ENCODE measurements at regions not wholly inside any gene's neighbourhood (a gene's known extent, or its start where the extent isn't known, plus 50 kb on each side); places are given as distances from the start of the nearest gene placed in this dataset.
A peak's percentile ranks its signal among the peaks of the same experiment; 100 is the strongest.

DNA sequence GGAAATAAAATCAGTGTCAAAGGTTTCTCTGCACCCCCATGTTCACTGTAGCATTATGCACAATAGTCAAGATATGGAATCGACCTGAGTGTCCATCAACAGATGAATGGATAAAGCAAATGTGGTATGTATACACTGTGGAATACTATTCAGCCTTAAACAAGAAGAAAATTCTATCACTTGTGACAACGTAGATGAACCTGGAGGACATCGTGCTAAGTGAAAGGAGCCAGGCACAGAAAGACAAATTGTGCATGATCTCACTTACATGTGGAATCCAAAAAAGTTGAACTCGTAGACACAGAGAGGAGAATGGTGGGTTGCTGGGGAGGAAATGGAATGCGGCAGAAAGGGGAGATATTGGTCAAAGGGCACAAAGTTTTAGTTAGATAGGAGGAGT lies 136.3 kb upstream of the ESR1 start:
- Histone ChIP-seq H3K27me3 (ENCODE audit: control insufficient read depth, insufficient read depth, low read length) (no peaks in the 10 kb centered on the region), H3K4me3 (ENCODE audit: low read length) (no peak overlapping the region), H3K4me1 (ENCODE audit: control insufficient read depth, insufficient read depth, low read length) (no peaks in the 10 kb centered on the region), H3K36me3 (ENCODE audit: control insufficient read depth, insufficient read depth, low read length) (no peaks in the 10 kb centered on the region), H3K9ac (ENCODE audit: low read length) (no peak overlapping the region), H3K27ac (ENCODE audit: low read depth, low read length) (no peak overlapping the region)

DNA sequence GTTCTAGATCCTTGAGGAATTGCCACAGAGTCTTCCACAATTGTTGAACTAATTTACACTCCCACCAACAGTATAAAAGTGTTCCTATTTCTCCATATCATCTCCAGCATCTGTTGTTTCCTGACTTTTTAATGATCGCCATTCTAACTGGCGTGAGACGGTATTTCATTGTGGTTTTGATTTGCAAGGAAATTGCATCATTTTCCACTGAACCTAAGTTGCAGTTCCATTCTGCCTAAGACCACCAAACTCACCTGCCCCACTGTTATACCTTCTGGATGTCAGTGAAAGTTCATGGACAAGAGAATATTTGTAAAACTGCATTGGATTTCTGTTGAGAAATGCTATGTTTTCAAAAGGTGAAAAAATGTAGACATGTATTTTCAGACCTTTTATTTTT lies 132.9 kb upstream of the ESR1 start:
- Histone ChIP-seq H3K9ac (ENCODE audit: low read length) (no peak overlapping the region), H3K27ac (ENCODE audit: low read depth, low read length) (no peak overlapping the region), H3K27me3 (ENCODE audit: control insufficient read depth, insufficient read depth, low read length) (no peaks in the 10 kb centered on the region), H3K36me3 (ENCODE audit: control insufficient read depth, insufficient read depth, low read length) (no peaks in the 10 kb centered on the region), H3K4me3 (ENCODE audit: low read length) (no peak overlapping the region), H3K4me1 (ENCODE audit: control insufficient read depth, insufficient read depth, low read length) (no peaks in the 10 kb centered on the region)

DNA sequence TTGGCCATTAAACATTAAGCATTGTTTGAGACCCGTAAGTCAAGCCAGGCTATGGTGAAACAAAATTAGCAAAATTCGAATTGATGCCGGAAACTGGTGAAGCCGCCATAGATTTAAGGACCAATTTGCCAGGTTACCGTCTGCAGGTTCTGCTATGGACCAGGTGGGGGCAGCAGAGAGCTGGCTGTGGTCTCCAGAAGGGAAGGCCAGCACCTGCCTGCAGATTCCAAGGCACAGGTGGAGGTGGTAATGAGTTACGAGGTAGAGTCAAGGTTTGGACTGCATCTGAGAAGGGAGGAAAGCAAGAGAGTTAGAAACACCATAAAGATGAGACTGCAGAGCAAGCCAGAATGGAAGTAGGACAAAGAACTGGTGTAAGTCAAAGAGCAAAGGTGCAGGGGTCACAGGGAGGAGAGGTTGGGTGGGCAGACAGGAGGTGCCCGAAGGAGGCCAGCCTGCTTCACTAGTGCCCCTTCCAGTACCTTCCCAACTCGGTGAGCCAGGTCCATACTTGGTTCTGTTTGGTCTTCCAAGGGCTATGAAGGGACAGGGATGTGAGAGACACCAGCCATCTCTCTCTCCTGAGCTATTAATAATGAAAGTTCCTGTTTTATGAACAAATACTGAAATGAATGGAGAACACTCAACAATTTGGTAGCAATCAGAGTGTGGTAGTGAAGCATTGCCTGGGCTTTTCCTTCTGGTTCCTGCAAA lies 131.6 kb upstream of the ESR1 start:
- Histone ChIP-seq H3K4me3 (ENCODE audit: low read length) (no peak overlapping the region), H3K9ac (ENCODE audit: low read length) (no peak overlapping the region), H3K27ac (ENCODE audit: low read depth, low read length) (no peak overlapping the region), H3K4me1 (ENCODE audit: control insufficient read depth, insufficient read depth, low read length) (no peaks in the 10 kb centered on the region), H3K36me3 (ENCODE audit: control insufficient read depth, insufficient read depth, low read length) (no peaks in the 10 kb centered on the region), H3K27me3 (ENCODE audit: control insufficient read depth, insufficient read depth, low read length) (no peaks in the 10 kb centered on the region)

DNA sequence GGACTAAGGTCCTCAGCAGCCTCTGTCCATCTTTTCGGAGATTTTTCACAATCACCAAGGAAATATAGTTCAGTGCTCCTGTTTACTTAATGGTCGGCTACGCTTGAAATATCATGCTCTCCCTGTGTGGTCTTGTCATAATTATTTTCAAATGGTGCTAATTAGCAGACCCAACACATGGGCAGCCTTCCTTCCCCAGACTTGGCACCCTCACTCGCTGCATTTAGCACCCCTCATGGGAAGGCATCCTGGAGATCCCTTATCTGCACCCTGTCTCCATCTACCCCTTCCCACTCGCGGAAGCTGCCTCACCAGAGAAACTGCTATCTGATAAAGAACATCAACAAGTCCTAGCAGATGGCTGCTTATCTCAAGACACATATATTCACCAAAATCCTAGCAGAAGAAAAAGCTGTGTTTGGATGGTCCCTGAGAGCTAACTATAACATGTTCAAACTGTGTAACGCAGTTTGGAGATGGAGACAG lies 131.0 kb upstream of the ESR1 start:
- H3K9ac ChIP-seq (ENCODE audit: low read length): no peak overlapping the region
- H3K36me3 ChIP-seq (ENCODE audit: control insufficient read depth, insufficient read depth, low read length): no peaks in the 10 kb centered on the region
- H3K4me3 ChIP-seq (ENCODE audit: low read length): no peak overlapping the region
- no peaks in the 10 kb centered on the region for H3K4me1 ChIP-seq (ENCODE audit: control insufficient read depth, insufficient read depth, low read length)
- no peak overlapping the region for H3K27ac ChIP-seq (ENCODE audit: low read depth, low read length)
- no peaks in the 10 kb centered on the region for H3K27me3 ChIP-seq (ENCODE audit: control insufficient read depth, insufficient read depth, low read length)

DNA sequence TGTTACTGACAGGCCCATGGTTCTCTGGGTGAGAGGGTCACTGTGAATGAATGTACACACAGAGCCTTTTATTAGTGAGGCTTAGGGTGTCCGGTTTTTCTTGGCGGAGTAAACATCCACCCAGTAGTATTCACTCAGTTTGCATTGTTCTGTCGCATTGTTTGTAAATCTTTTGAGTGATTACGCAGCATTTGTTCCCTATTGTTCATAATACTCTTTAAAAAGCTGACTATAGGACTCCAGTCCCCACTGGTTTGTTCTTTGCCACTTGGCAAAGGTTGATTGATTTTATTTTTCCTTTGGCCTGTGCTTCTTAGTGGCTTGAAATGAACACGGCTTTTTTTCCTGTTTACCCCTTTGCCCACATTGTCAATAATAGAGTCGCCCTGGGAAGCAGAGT lies 130.1 kb upstream of the ESR1 start:
- Histone ChIP-seq H3K4me3 (ENCODE audit: low read length) (no peak overlapping the region), H3K27ac (ENCODE audit: low read depth, low read length) (no peak overlapping the region), H3K36me3 (ENCODE audit: control insufficient read depth, insufficient read depth, low read length) (no peaks in the 10 kb centered on the region), H3K9ac (ENCODE audit: low read length) (no peak overlapping the region), H3K4me1 (ENCODE audit: control insufficient read depth, insufficient read depth, low read length) (no peaks in the 10 kb centered on the region), H3K27me3 (ENCODE audit: control insufficient read depth, insufficient read depth, low read length) (no peaks in the 10 kb centered on the region)

DNA sequence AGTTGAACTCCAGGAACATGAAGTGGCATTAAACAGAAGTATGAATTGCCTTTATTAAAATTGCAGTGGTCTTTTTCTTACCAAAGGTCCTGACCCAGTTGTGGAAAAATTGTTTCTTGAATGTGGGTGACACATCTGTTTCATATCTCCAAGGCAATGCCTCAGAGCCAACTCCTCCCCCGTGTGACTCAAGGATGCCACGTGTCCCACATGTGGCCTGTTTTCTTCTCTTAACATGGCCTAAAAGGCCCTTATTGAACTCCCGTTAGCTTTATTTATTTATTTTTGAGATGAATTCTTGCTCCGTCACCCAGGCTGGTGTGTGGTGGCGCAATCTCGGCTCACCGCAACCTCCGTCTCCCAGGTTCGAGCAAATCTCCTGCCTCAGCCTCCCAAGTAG lies 128.4 kb upstream of the ESR1 start:
- Histone ChIP-seq H3K4me3 (ENCODE audit: low read length) (no peak overlapping the region), H3K4me1 (ENCODE audit: control insufficient read depth, insufficient read depth, low read length) (no peaks in the 10 kb centered on the region), H3K27ac (ENCODE audit: low read depth, low read length) (no peak overlapping the region), H3K27me3 (ENCODE audit: control insufficient read depth, insufficient read depth, low read length) (no peaks in the 10 kb centered on the region), H3K9ac (ENCODE audit: low read length) (no peak overlapping the region), H3K36me3 (ENCODE audit: control insufficient read depth, insufficient read depth, low read length) (no peaks in the 10 kb centered on the region)

DNA sequence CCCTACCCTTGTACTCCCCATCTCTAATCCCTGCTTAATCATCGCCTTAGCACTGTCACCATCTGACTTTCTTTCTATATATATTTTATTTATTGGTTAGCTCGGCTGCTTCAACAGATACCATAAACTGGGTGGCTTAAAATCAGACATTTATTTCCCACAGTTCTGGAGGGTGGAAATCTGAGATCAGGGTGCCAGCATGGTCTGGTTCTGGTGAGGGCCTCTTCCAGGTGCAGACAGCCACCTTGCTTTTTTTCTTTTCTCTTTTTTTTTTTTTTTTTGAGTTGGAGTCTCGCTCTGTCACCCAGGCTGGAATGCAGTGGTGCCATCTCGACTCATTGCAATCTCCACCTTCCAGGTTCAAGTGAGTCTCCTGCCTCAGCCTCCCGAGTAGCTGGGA lies 127.5 kb upstream of the ESR1 start:
- no peak overlapping the region for H3K9ac ChIP-seq (ENCODE audit: low read length)
- no peaks in the 10 kb centered on the region for H3K4me1 ChIP-seq (ENCODE audit: control insufficient read depth, insufficient read depth, low read length)
- no peaks in the 10 kb centered on the region for H3K36me3 ChIP-seq (ENCODE audit: control insufficient read depth, insufficient read depth, low read length)
- H3K27me3 ChIP-seq (ENCODE audit: control insufficient read depth, insufficient read depth, low read length): no peaks in the 10 kb centered on the region
- no peak overlapping the region for H3K4me3 ChIP-seq (ENCODE audit: low read length)
- no peak overlapping the region for H3K27ac ChIP-seq (ENCODE audit: low read depth, low read length)

DNA sequence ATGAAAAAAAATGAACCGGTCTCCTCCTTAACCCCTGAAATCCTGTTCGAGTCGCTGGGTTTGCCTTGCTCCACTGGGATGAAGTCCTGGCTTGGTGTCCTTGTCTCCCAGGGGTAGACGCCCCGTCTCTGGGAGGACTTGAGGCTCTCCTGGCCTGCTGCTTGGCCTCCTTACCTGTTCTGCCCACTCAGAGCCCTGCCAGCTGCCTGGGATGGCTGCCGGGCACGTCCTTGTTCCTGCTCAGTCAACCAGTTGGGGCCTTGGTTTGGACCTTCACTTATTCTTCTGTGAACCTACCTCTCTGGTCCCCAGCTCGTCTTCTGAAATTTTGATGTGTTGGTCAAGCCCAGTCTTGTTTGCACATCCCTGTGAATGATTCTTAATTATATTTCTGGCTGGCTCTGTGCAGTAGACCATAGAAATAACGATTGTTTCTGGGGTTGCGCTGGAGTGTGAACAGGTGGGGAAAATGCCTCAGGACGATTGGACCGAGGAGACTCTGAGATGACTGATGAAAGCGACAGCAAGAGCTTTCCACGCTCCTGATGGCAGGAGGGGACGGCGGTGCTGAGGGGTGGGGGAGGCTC lies 126.5 kb upstream of the ESR1 start:
- Histone ChIP-seq H3K9ac (ENCODE audit: low read length) (no peak overlapping the region), H3K4me1 (ENCODE audit: control insufficient read depth, insufficient read depth, low read length) (no peaks in the 10 kb centered on the region), H3K27ac (ENCODE audit: low read depth, low read length) (no peak overlapping the region), H3K27me3 (ENCODE audit: control insufficient read depth, insufficient read depth, low read length) (no peaks in the 10 kb centered on the region), H3K4me3 (ENCODE audit: low read length) (no peak overlapping the region), H3K36me3 (ENCODE audit: control insufficient read depth, insufficient read depth, low read length) (no peaks in the 10 kb centered on the region)

DNA sequence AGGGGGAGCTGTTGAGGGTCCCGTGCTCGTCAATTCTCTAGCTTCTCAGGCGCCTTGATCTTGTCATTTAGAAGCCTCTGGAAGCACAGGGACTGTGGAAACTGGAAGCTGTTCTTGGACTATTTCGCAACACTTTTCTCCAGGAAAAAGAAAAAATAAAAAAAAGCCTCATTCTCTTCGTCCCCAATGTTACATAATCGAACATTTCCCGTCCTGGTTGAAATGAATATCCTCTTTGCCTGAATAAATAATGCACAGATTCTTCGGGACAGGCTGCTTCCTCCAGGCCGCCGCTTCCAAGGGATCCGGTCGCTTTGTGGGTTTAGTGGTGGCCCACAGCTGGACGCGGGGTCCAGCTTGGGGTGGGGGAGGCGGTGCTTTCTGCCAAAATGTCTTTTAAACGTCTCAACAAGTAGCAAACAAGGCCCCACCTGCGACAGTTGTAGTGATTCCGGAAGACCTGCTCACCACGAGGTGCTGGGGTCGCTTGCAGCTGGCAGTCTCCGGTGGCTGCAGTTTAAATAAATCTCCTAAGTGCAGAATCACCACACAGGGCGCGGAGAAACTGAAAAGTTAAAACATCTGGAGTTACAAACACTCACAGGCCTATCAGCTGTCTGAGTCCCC lies 125.9 kb upstream of the ESR1 start:
- Histone ChIP-seq H3K27ac (ENCODE audit: low read depth, low read length) (peak overlapping the region; percentile 15), H3K27me3 (ENCODE audit: control insufficient read depth, insufficient read depth, low read length) (no peaks in the 10 kb centered on the region), H3K9ac (ENCODE audit: low read length) (no peak overlapping the region), H3K4me1 (ENCODE audit: control insufficient read depth, insufficient read depth, low read length) (no peaks in the 10 kb centered on the region), H3K36me3 (ENCODE audit: control insufficient read depth, insufficient read depth, low read length) (no peaks in the 10 kb centered on the region), H3K4me3 (ENCODE audit: low read length) (no peak overlapping the region)

DNA sequence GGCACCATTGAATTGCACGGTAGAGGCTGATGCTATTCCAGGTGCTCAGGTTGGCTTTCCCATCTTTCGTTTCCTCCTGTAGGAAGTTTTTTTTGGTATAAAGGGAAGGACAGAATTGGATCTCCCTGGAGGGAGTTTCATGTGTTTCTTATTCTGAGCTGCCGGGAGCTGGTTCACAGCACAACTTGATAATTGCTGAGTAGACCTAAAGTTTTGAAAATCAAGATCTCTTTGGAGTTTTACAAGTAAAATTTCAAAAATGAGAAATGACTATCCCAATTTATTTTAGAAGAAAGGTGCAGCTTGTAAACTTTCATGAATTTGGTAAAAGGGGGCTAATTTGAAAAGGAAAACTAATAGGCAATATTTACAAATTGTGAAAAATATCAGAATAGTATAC lies 125.2 kb upstream of the ESR1 start:
- Histone ChIP-seq H3K4me3 (ENCODE audit: low read length) (no peak overlapping the region), H3K36me3 (ENCODE audit: control insufficient read depth, insufficient read depth, low read length) (no peaks in the 10 kb centered on the region), H3K9ac (ENCODE audit: low read length) (no peak overlapping the region), H3K27me3 (ENCODE audit: control insufficient read depth, insufficient read depth, low read length) (no peaks in the 10 kb centered on the region), H3K4me1 (ENCODE audit: control insufficient read depth, insufficient read depth, low read length) (no peaks in the 10 kb centered on the region), H3K27ac (ENCODE audit: low read depth, low read length) (no peak overlapping the region)

DNA sequence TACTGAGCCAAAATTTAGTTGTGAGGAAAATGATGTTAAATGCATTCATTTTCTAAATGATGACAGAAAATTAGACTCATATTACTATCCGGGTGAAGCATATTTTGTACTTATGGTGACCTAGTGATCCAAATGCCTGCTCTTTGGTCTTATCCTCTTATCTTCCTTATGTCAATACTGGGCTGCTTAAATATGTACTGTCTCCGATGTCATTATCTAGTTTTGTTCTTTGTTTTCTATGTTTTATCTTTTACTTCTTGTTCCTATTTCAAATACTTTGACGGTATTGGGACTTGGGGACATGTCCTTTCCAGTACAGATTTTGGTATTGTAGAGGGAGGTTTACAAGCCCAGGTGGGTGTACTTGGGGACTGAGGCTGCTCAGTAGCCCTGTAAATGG lies 124.6 kb upstream of the ESR1 start:
- no peak overlapping the region for H3K27ac ChIP-seq (ENCODE audit: low read depth, low read length)
- no peaks in the 10 kb centered on the region for H3K27me3 ChIP-seq (ENCODE audit: control insufficient read depth, insufficient read depth, low read length)
- no peaks in the 10 kb centered on the region for H3K36me3 ChIP-seq (ENCODE audit: control insufficient read depth, insufficient read depth, low read length)
- no peak overlapping the region for H3K9ac ChIP-seq (ENCODE audit: low read length)
- H3K4me3 ChIP-seq (ENCODE audit: low read length): no peak overlapping the region
- no peaks in the 10 kb centered on the region for H3K4me1 ChIP-seq (ENCODE audit: control insufficient read depth, insufficient read depth, low read length)

DNA sequence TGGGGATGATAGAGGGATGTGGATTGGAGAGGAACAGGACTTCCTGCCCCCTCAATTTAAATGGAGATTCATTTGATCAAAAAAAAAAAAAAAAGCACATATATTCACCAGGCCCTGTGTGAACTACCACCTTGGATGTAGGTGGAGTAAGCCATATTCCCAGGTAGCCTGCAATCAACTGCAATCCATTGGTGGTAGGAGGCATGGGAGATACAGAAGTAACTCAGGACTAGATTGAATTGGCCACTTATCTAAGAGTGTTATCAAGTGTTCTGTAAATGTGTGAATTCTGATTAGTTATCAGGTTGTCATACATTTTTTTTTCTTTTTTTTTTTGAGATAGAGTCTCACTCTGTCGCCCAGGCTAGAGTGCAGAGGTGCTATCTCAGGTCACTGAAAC lies 124.1 kb upstream of the ESR1 start:
- no peaks in the 10 kb centered on the region for H3K4me1 ChIP-seq (ENCODE audit: control insufficient read depth, insufficient read depth, low read length)
- H3K27ac ChIP-seq (ENCODE audit: low read depth, low read length): no peak overlapping the region
- no peak overlapping the region for H3K4me3 ChIP-seq (ENCODE audit: low read length)
- H3K27me3 ChIP-seq (ENCODE audit: control insufficient read depth, insufficient read depth, low read length): no peaks in the 10 kb centered on the region
- H3K36me3 ChIP-seq (ENCODE audit: control insufficient read depth, insufficient read depth, low read length): no peaks in the 10 kb centered on the region
- H3K9ac ChIP-seq (ENCODE audit: low read length): no peak overlapping the region
